Astrocyte (in vitro differentiated cells and primary cell): ENCODE measurements at regions not wholly inside any gene's neighbourhood (a gene's known extent, or its start where the extent isn't known, plus 50 kb on each side); places are given as distances from the start of the nearest gene placed in this dataset.

Experiments
- DNase-seq: peaks from one replicate; pipeline ENCODE4 v3.0.0-alpha.2; 2010; ENCODE audit warnings: low read depth
- FAIRE-seq: peaks from 2 replicates; lab custom pipeline; 2011; peaks lifted over from hg19 to GRCh38; lab: Jason Lieb, UNC
- H2AFZ ChIP-seq: 2 replicates; pipeline ENCODE4 v1.6.0; 2012; ENCODE audit warnings: low read depth, low read length, inconsistent platforms
- H3K27ac ChIP-seq: 2 replicates; pipeline ENCODE4 v1.5.1; 2011; ENCODE audit warnings: low read depth, low read length, inconsistent platforms
- H3K27me3 ChIP-seq: 2 replicates; pipeline ENCODE4 v1.6.0; 2011; ENCODE audit warnings: low read length, inconsistent platforms; ENCODE audit not compliant: insufficient read depth
- H3K36me3 ChIP-seq: 2 replicates; pipeline ENCODE4 v1.5.1; 2011; ENCODE audit warnings: low read length, inconsistent platforms; ENCODE audit not compliant: insufficient read depth
- H3K4me1 ChIP-seq: 2 replicates; pipeline ENCODE4 v1.5.1; 2011; ENCODE audit warnings: low read length, inconsistent platforms; ENCODE audit not compliant: insufficient read depth
- H3K4me2 ChIP-seq: 2 replicates; pipeline ENCODE4 v1.6.0; 2012; ENCODE audit warnings: low read length, inconsistent platforms
- H3K4me3 ChIP-seq: 2 replicates; pipeline ENCODE4 v1.5.1; 2011; ENCODE audit warnings: low read depth, mild to moderate bottlenecking, low read length, inconsistent platforms; ENCODE audit not compliant: insufficient read depth
- H3K79me2 ChIP-seq: 2 replicates; pipeline ENCODE4 v1.6.0; 2012; ENCODE audit warnings: mild to moderate bottlenecking, low read length, inconsistent platforms; ENCODE audit not compliant: insufficient read depth
- H3K9ac ChIP-seq: 2 replicates; pipeline ENCODE4 v1.6.0; 2012; ENCODE audit warnings: mild to moderate bottlenecking, low read length, inconsistent platforms
- H3K9me3 ChIP-seq: 2 replicates; pipeline ENCODE4 v1.5.1; 2012; ENCODE audit warnings: low read depth, mild to moderate bottlenecking, low read length, inconsistent platforms; ENCODE audit not compliant: insufficient read depth
- H4K20me1 ChIP-seq: 2 replicates; pipeline ENCODE4 v1.6.0; 2012; ENCODE audit warnings: low read length, inconsistent platforms; ENCODE audit not compliant: insufficient read depth
- H3K27ac Mint-ChIP-seq: one replicate; pipeline ENCODE4 v1.8.0; 2021; ENCODE audit warnings: mild to moderate bottlenecking, mixed read lengths; ENCODE audit not compliant: unreplicated experiment
- H3K27me3 Mint-ChIP-seq: one replicate; pipeline ENCODE4 v1.8.0; 2021; ENCODE audit warnings: low read depth, mixed read lengths; ENCODE audit not compliant: unreplicated experiment
- H3K36me3 Mint-ChIP-seq: one replicate; pipeline ENCODE4 v1.8.0; 2021; ENCODE audit warnings: low read depth, mixed read lengths; ENCODE audit not compliant: unreplicated experiment
- H3K4me1 Mint-ChIP-seq: one replicate; pipeline ENCODE4 v1.8.0; 2021; ENCODE audit warnings: low read depth, mixed read lengths; ENCODE audit not compliant: unreplicated experiment
- H3K4me3 Mint-ChIP-seq: one replicate; pipeline ENCODE4 v1.8.0; 2021; ENCODE audit warnings: mild to moderate bottlenecking, moderate library complexity, mixed read lengths; ENCODE audit not compliant: unreplicated experiment
- H3K9me3 Mint-ChIP-seq: one replicate; pipeline ENCODE4 v1.8.0; 2021; ENCODE audit warnings: mild to moderate bottlenecking, mixed read lengths; ENCODE audit not compliant: unreplicated experiment
- EZH2 ChIP-seq: IDR thresholded peaks from 2 replicates; pipeline ENCODE4 v1.6.1; 2012; ENCODE audit warnings: mild to moderate bottlenecking, low read length, inconsistent platforms; ENCODE audit not compliant: insufficient read depth
- TF ChIP-seq, protein P1 (sequence below): IDR thresholded peaks from 2 replicates; pipeline ENCODE4 v1.5.1; 2011; ENCODE audit warnings: low read depth, mild to moderate bottlenecking, inconsistent platforms, low read length, moderate library complexity; ENCODE audit not compliant: insufficient read depth

DNA sequence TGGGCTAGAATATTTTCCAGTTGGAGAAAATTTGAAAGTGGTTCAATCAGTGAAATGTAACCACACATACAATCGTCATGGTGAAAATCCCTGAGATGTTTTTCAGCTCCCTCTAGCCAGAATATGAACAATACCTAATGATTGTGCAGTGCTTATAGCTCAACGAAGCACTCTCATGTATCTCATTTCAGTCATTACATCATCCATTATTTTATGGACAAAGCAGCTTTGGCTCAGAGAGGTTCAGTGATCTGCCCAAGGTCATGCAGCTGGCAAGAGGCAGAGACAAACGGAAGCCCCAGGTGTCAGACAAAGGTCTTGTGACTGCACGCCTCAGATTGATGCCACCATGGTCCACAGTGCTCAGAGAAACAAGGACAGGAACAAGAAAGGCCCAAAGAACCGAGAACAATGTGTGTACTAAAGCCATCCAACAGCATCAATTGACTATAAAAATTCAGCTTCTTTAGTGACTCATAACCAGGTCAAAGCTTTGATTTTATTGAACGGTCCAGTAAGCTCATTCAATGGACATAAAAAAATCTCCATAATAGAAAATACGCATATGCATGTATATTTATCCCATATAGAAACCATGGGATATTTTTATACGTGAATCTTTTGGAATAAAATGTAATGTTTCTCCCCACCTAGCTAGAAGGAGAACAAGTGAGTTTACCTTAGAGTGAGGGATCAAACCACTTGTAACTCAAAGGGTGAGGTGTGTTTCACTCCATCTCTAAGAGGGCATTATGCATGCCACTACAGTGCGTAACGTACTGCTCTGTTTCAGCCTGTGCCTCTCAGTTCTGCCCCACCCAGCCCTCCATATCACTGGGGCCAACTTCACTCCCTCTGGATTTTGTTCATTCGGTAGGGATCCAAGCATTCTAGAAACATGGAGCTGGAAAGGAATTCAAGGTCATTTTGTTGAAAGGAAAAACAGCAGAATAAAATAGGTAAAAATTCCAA lies 141.8 kb downstream of the GRIN2B start:
- Mint-ChIP-seq H3K27me3 (peaks cover 9% of the 10 kb centered on the region), H3K9me3 (no peaks in the 10 kb centered on the region), H3K4me3 (no peak overlapping the region), H3K4me1 (no peaks in the 10 kb centered on the region), H3K27ac (no peak overlapping the region), H3K36me3 (no peaks in the 10 kb centered on the region)
- no peaks in the 10 kb centered on the region for H4K20me1 ChIP-seq
- DNase-seq (no peak), FAIRE-seq (no peak)
- no peaks in the 10 kb centered on the region for H3K79me2 ChIP-seq
- H3K4me1 ChIP-seq = no peaks in the 10 kb centered on the region
- no peak overlapping the region for H2AFZ ChIP-seq
- TF ChIP-seq, protein P1, sequence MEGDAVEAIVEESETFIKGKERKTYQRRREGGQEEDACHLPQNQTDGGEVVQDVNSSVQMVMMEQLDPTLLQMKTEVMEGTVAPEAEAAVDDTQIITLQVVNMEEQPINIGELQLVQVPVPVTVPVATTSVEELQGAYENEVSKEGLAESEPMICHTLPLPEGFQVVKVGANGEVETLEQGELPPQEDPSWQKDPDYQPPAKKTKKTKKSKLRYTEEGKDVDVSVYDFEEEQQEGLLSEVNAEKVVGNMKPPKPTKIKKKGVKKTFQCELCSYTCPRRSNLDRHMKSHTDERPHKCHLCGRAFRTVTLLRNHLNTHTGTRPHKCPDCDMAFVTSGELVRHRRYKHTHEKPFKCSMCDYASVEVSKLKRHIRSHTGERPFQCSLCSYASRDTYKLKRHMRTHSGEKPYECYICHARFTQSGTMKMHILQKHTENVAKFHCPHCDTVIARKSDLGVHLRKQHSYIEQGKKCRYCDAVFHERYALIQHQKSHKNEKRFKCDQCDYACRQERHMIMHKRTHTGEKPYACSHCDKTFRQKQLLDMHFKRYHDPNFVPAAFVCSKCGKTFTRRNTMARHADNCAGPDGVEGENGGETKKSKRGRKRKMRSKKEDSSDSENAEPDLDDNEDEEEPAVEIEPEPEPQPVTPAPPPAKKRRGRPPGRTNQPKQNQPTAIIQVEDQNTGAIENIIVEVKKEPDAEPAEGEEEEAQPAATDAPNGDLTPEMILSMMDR = no peak
- TF ChIP-seq EZH2 = no peak
- no peak overlapping the region for H3K4me3 ChIP-seq
- no peak overlapping the region for H3K9ac ChIP-seq
- no peaks in the 10 kb centered on the region for H3K9me3 ChIP-seq
- H3K36me3 ChIP-seq = no peaks in the 10 kb centered on the region
- H3K27ac ChIP-seq = no peak overlapping the region
- no peak overlapping the region for H3K4me2 ChIP-seq
- no peaks in the 10 kb centered on the region for H3K27me3 ChIP-seq

DNA sequence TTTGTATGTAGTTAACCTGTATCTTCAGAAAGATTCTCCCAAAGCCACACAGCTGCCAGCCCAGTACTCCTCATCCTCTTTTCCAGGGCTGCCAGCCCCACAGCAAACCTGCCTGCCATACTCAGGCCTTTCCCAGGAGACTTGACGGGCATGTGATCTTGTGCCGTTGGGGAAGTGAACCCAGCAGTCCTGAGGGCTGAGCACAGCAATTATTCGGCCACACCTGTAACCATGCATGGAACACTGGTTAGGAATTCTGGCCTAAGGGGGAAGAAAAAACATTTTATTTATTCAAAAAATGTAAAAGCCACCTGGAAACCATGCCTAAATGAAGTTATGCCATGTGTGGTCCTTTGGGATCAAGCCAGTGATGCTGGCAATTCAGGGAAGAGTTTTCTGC lies 145.3 kb downstream of the GRIN2B start:
- Mint-ChIP-seq H3K4me3 (no peak overlapping the region), H3K4me1 (no peaks in the 10 kb centered on the region), H3K36me3 (no peaks in the 10 kb centered on the region), H3K27me3 (peaks cover 9% of the 10 kb centered on the region), H3K9me3 (no peaks in the 10 kb centered on the region), H3K27ac (no peak overlapping the region)
- H3K4me1 ChIP-seq = no peaks in the 10 kb centered on the region
- no peaks in the 10 kb centered on the region for H4K20me1 ChIP-seq
- H3K4me3 ChIP-seq = no peak overlapping the region
- no peaks in the 10 kb centered on the region for H3K36me3 ChIP-seq
- no peak for FAIRE-seq
- no peak overlapping the region for H3K4me2 ChIP-seq
- no peak overlapping the region for H3K27ac ChIP-seq
- no peaks in the 10 kb centered on the region for H3K79me2 ChIP-seq
- TF ChIP-seq, protein P1 = no peak
- TF ChIP-seq EZH2 = no peak
- H3K9me3 ChIP-seq = no peaks in the 10 kb centered on the region
- DNase-seq = no peak
- no peak overlapping the region for H2AFZ ChIP-seq
- H3K27me3 ChIP-seq = no peaks in the 10 kb centered on the region
- no peak overlapping the region for H3K9ac ChIP-seq

DNA sequence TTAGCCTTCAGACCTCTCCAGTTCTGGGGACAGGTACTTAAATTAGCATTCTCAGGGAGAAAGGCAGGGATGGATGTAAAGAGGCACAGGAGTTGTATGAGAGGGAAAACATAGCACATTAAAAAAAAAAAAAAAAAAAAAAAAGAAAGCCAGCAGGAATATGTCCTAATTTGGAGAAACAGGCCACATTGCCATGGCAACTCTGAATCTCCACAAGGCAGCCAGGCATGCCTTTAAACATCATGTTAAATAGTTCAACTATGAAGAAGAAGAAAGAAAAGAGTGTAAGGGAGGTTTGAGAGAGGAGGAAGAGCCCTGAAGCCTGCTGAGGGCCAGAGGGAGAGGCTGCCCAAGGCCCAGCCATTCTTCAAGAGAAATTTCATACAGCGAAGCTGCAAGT lies 145.8 kb downstream of the GRIN2B start:
- H3K9me3 ChIP-seq = no peaks in the 10 kb centered on the region
- H3K4me1 Mint-ChIP-seq = no peaks in the 10 kb centered on the region
- no peaks in the 10 kb centered on the region for H4K20me1 ChIP-seq
- H3K79me2 ChIP-seq = no peaks in the 10 kb centered on the region
- DNase-seq = no peak
- H3K4me3 Mint-ChIP-seq = no peak overlapping the region
- no peak for TF ChIP-seq EZH2
- TF ChIP-seq, protein P1 = no peak
- no peaks in the 10 kb centered on the region for H3K4me1 ChIP-seq
- no peak overlapping the region for H3K4me2 ChIP-seq
- H3K27me3 Mint-ChIP-seq = peaks cover 9% of the 10 kb centered on the region
- H2AFZ ChIP-seq = no peak overlapping the region
- H3K27ac Mint-ChIP-seq = no peak overlapping the region
- no peak overlapping the region for H3K4me3 ChIP-seq
- H3K27ac ChIP-seq = no peak overlapping the region
- no peak for FAIRE-seq
- no peaks in the 10 kb centered on the region for H3K27me3 ChIP-seq
- H3K36me3 Mint-ChIP-seq = no peaks in the 10 kb centered on the region
- no peak overlapping the region for H3K9ac ChIP-seq
- H3K36me3 ChIP-seq = no peaks in the 10 kb centered on the region
- no peaks in the 10 kb centered on the region for H3K9me3 Mint-ChIP-seq
